Kidney (tissue), 13 donors: ENCODE measurements at regions not wholly inside any gene's neighbourhood (a gene's known extent, or its start where the extent isn't known, plus 50 kb on each side); places are given as distances from the start of the nearest gene placed in this dataset.

ENCODE experiments used
- DNase-seq, 5 donors: peaks; one replicate each; pipeline ENCODE4 v3.0.0-alpha.2; 2013 to 2020
- FAIRE-seq: peaks from 2 replicates; lab custom pipeline; 2012; peaks lifted over from hg19 to GRCh38; lab: Jason Lieb, UNC
- H3K27ac ChIP-seq, 2 donors: one replicate each; pipeline ENCODE4 v1.7.0; 2013; ENCODE audit warnings: low read depth in 2 of 2, low read length in 2 of 2, inconsistent platforms in 1 of 2
- H3K27me3 ChIP-seq: one replicate; pipeline ENCODE4 v1.7.1; 2013; ENCODE audit warnings: low read length, inconsistent platforms; ENCODE audit not compliant: control insufficient read depth, insufficient read depth
- H3K36me3 ChIP-seq, 3 donors: one replicate each; pipeline versions ENCODE4 v1.7.0 to v1.7.1; 2013; ENCODE audit warnings: low read length in 3 of 3, control low read depth in 1 of 3, inconsistent platforms in 1 of 3; ENCODE audit not compliant: insufficient read depth in 3 of 3, control insufficient read depth in 2 of 3
- H3K4me1 ChIP-seq, 3 donors: one replicate each; pipeline versions ENCODE4 v1.7.0 to v1.7.1; 2013; ENCODE audit warnings: low read length in 3 of 3, inconsistent platforms in 1 of 3, low read depth in 1 of 3; ENCODE audit not compliant: control insufficient read depth in 2 of 3, insufficient read depth in 2 of 3
- H3K4me3 ChIP-seq, 3 donors: one replicate each; pipeline versions ENCODE4 v1.7.0 to v1.8.1; 2013; ENCODE audit warnings: low read length in 3 of 3, control low read depth in 1 of 3, inconsistent platforms in 1 of 3
- H3K9ac ChIP-seq, 3 donors: one replicate each; pipeline versions ENCODE4 v1.7.0 to v1.7.1; 2013; ENCODE audit warnings: low read length in 3 of 3, control low read depth in 1 of 3, inconsistent platforms in 1 of 3
- H3K9me3 ChIP-seq, 3 donors: one replicate each; pipeline versions ENCODE4 v1.7.0 to v1.7.1; 2013; ENCODE audit warnings: low read length in 3 of 3, control low read depth in 1 of 3, inconsistent platforms in 1 of 3; ENCODE audit not compliant: control insufficient read depth in 2 of 3, insufficient read depth in 1 of 3
- CTCF ChIP-seq: IDR thresholded peaks from 3 replicates; pipeline ENCODE4 v1.5.1; 2012; ENCODE audit warnings: mild to moderate bottlenecking, moderate library complexity, borderline replicate concordance; ENCODE audit not compliant: insufficient read depth; ENCODE audit errors: extremely low read depth
- intact Hi-C: fragments of 100-400 bp; cut with DNase I; formaldehyde crosslinking; loops from one replicate; pipeline ENCODE4 v1.11.1; 2022
- donor health status: control.
- donor health status: control.
- donor health status: control.
- donor health status: control.
- donor health status: control.
- donor health status: DM: yes; HTN: yes; CAD: no.
- donor health status: Normal renal cell carcinoma (clear cell type).

- no peaks in the 10 kb centered on the region for H3K36me3 ChIP-seq
- H3K9me3 ChIP-seq = no peaks in the 10 kb centered on the region
- DNase-seq = no peak
- intact Hi-C loops = no loop called here
- H3K27ac ChIP-seq = no peak overlapping the region
- FAIRE-seq = no peak
- no peaks in the 10 kb centered on the region for H3K27me3 ChIP-seq
- no peak overlapping the region for H3K9ac ChIP-seq
- TF ChIP-seq CTCF = no peak
- no peak overlapping the region for H3K4me3 ChIP-seq
- no peaks in the 10 kb centered on the region for H3K4me1 ChIP-seq
Measured at GRCh38 chr1:62937634-62938296, 153.8 kb downstream of the ATG4C start.

- Histone ChIP-seq H3K36me3 (no peaks in the 10 kb centered on the region), H3K4me1 (no peaks in the 10 kb centered on the region), H3K9me3 (no peaks in the 10 kb centered on the region), H3K4me3 (no peak overlapping the region), H3K27ac (no peak overlapping the region), H3K27me3 (no peaks in the 10 kb centered on the region), H3K9ac (no peak overlapping the region)
- no peak for FAIRE-seq
- DNase-seq = no peak
- intact Hi-C loops = no loop called here
- TF ChIP-seq CTCF = no peak
Measured at GRCh38 chr1:62941780-62942179, 157.8 kb downstream of the ATG4C start.

- Histone ChIP-seq H3K27me3 (no peaks in the 10 kb centered on the region), H3K27ac (no peak overlapping the region), H3K9ac (no peak overlapping the region), H3K4me3 (no peak overlapping the region), H3K36me3 (no peaks in the 10 kb centered on the region), H3K9me3 (no peaks in the 10 kb centered on the region), H3K4me1 (no peaks in the 10 kb centered on the region)
- TF ChIP-seq CTCF = no peak
- intact Hi-C loops = no loop called here
- no peak for FAIRE-seq
- DNase-seq = no peak
Measured at GRCh38 chr1:62946511-62946910, 162.6 kb downstream of the ATG4C start.

- Histone ChIP-seq H3K27me3 (no peaks in the 10 kb centered on the region), H3K4me3 (no peak overlapping the region), H3K36me3 (no peaks in the 10 kb centered on the region), H3K27ac (no peak overlapping the region), H3K9me3 (no peaks in the 10 kb centered on the region), H3K9ac (no peak overlapping the region), H3K4me1 (no peaks in the 10 kb centered on the region)
- TF ChIP-seq CTCF = no peak
- intact Hi-C loops = no loop called here
- no peak for DNase-seq
- FAIRE-seq = no peak
Measured at GRCh38 chr1:62951428-62951827, 167.5 kb downstream of the ATG4C start.
